K562 (cell line): ENCODE measurements at regions not wholly inside any gene's neighbourhood (a gene's known extent, or its start where the extent isn't known, plus 50 kb on each side); places are given as distances from the start of the nearest gene placed in this dataset.

ENCODE experiments used
- ATAC-seq: fragments of 200-7000 bp; cut with Tn5 transposase; 3 replicates; pipeline ENCODE4 v1.9.1; 2020; ENCODE audit warnings: moderate library complexity
- BruUV-seq: library from RNA; stranded (reverse); fragments of 400-500 nt; replicated peaks from 2 replicates; lab custom pipeline; 2021; lab: Mats Ljungman, UMichigan
- CTCF ChIA-PET: fragments of 300-600 bp; formaldehyde crosslinking; extraction: SDS; loops from one replicate; lab custom pipeline; 2021; ENCODE audit warnings: low intra/inter-chr PET ratio; lab: Yijun Ruan, JAX
- POLR2A ChIA-PET: fragments of 300-600, 350-650 bp; sonication (Branson Sonifier 250); formaldehyde crosslinking; extraction: SDS; loops from one replicate; lab custom pipeline; 2021; ENCODE audit warnings: antibody characterized with exemption, inconsistent platforms; lab: Yijun Ruan, JAX
- DNase-seq, 4 experiments: peaks; one replicate each; pipeline versions ENCODE4 v3.0.0 to v3.0.0-alpha.2; 2011 to 2018; ENCODE audit warnings: low spot score in 3 of 4, mixed read lengths in 3 of 4; ENCODE audit errors: extremely low read depth in 1 of 4
- FAIRE-seq: peaks from 2 replicates; lab custom pipeline; 2011; peaks lifted over from hg19 to GRCh38; lab: Jason Lieb, UNC
- H2AFZ ChIP-seq: 2 replicates; pipeline ENCODE4 v1.6.0; 2011; ENCODE audit warnings: low read depth, low read length, control low read depth, inconsistent platforms
- H3K27ac ChIP-seq: fragments of 200-600 bp; 3 replicates; pipeline ENCODE4 v1.8.0; 2011; ENCODE audit warnings: low read depth, mild to moderate bottlenecking, control low read depth, inconsistent platforms, low read length, moderate library complexity, mixed read lengths; ENCODE audit errors: extremely low read depth
- H3K27me3 ChIP-seq, 2 experiments: fragments of 300-600 bp in 1 of 2; 2 replicates in 1 of 2; 3 replicates in 1 of 2; pipeline versions ENCODE4 v1.6.0 to v1.8.0; 2011; ENCODE audit warnings: inconsistent platforms in 2 of 2, low read length in 2 of 2, mild to moderate bottlenecking in 1 of 2, mixed read lengths in 1 of 2, moderate library complexity in 1 of 2; ENCODE audit not compliant: control insufficient read depth in 2 of 2, insufficient read depth in 2 of 2
- H3K36me3 ChIP-seq: fragments of 300-600 bp; 3 replicates; pipeline ENCODE4 v1.8.0; 2011; ENCODE audit warnings: mild to moderate bottlenecking, low read length, inconsistent platforms; ENCODE audit not compliant: control insufficient read depth, insufficient read depth
- H3K4me1 ChIP-seq, 2 experiments: fragments of 200-600 bp in 1 of 2; replicated peaks in 1 of 2; 2 replicates in 1 of 2; 3 replicates in 1 of 2; pipeline versions ENCODE4 v1.5.1 to v1.8.0; 2011; ENCODE audit warnings: inconsistent platforms in 2 of 2, low read length in 2 of 2, mild to moderate bottlenecking in 1 of 2, mixed read lengths in 1 of 2, moderate library complexity in 1 of 2; ENCODE audit not compliant: control insufficient read depth in 2 of 2, insufficient read depth in 2 of 2
- H3K4me2 ChIP-seq: 2 replicates; pipeline ENCODE4 v1.6.1; 2011; ENCODE audit warnings: low read length, control low read depth, inconsistent platforms, mixed read lengths; ENCODE audit not compliant: insufficient read depth
- H3K4me3 ChIP-seq: fragments of 200-600 bp; sonication (generic), shearing (Covaris generic); 2 replicates; pipeline ENCODE4 v1.5.1; 2016; ENCODE audit warnings: control low read depth, inconsistent platforms
- H3K79me2 ChIP-seq: fragments of 200-600 bp; 3 replicates; pipeline ENCODE4 v1.8.0; 2011; ENCODE audit warnings: low read length, inconsistent platforms; ENCODE audit not compliant: control insufficient read depth, insufficient read depth
- H3K9ac ChIP-seq, 2 experiments: 2 replicates each; pipeline versions ENCODE4 v1.6.0 to v1.6.1; 2011; ENCODE audit warnings: low read depth in 2 of 2, low read length in 2 of 2, control low read depth in 1 of 2, inconsistent platforms in 1 of 2, mild to moderate bottlenecking in 1 of 2, mixed read lengths in 1 of 2; ENCODE audit not compliant: insufficient read depth in 1 of 2
- H3K9me1 ChIP-seq: one replicate; pipeline ENCODE4 v1.6.0; 2011; ENCODE audit warnings: inconsistent platforms, mild to moderate bottlenecking, low read length, moderate library complexity; ENCODE audit not compliant: control insufficient read depth, insufficient read depth
- H3K9me3 ChIP-seq: replicated peaks from 2 replicates; pipeline ENCODE4 v1.5.1; 2011; ENCODE audit warnings: low read depth, low read length, inconsistent platforms; ENCODE audit not compliant: control insufficient read depth, insufficient read depth
- H4K20me1 ChIP-seq: replicated peaks from 2 replicates; pipeline ENCODE4 v1.6.1; 2011; ENCODE audit warnings: low read length, inconsistent platforms, mixed read lengths; ENCODE audit not compliant: control insufficient read depth, insufficient read depth
- ARHGAP35 ChIP-seq: fragments of 450-650 bp; IDR thresholded peaks from 2 replicates; pipeline ENCODE4 v1.6.1; 2018; ENCODE audit not compliant: partially characterized antibody
- BRD9 ChIP-seq: fragments of 450-650 bp; IDR thresholded peaks from 2 replicates; pipeline ENCODE4 v1.6.1; 2018; ENCODE audit warnings: low read depth; ENCODE audit not compliant: partially characterized antibody
- CBFA2T2 ChIP-seq: fragments of 450-650 bp; conservative IDR thresholded peaks from 2 replicates; pipeline ENCODE4 v1.6.1; 2017; ENCODE audit warnings: mild to moderate bottlenecking
- GATA2 ChIP-seq: sonication (generic); formaldehyde crosslinking; IDR thresholded peaks from 2 replicates; pipeline ENCODE4 v1.4.0; 2020; ENCODE audit warnings: mild to moderate bottlenecking, missing genetic modification reagents
- POLR2A ChIP-seq: fragments of 450-650 bp; conservative IDR thresholded peaks from 2 replicates; pipeline ENCODE4 v1.6.1; 2016
- PURB ChIP-seq: sonication (generic); formaldehyde crosslinking; IDR thresholded peaks from 2 replicates; pipeline ENCODE4 v1.9.0; 2021; ENCODE audit warnings: low read depth, mild to moderate bottlenecking, missing genetic modification reagents
- SPI1 ChIP-seq: IDR thresholded peaks from 2 replicates; pipeline ENCODE4 v1.6.1; 2011; ENCODE audit warnings: low read depth, low read length, control low read depth, borderline replicate concordance
- TCF7L2 ChIP-seq: fragments of 150-350 bp; IDR thresholded peaks from 2 replicates; pipeline ENCODE4 v1.6.1; 2016; ENCODE audit warnings: low read depth, mild to moderate bottlenecking, low read length, moderate library complexity
- ZNF197 ChIP-seq: fragments of 200-800 bp; sonication (Bioruptor generic); IDR thresholded peaks from 2 replicates; pipeline ENCODE4 v1.6.1; 2016; ENCODE audit warnings: low read depth, missing genetic modification characterization, missing compliant biosample characterization
- WGBS: fragments of 100-300 bp; shearing (Covaris generic); methylation state at CpG from one replicate; pipeline ENCODE4 v1.1.6; 2016; ENCODE audit warnings: low coverage, mixed read lengths; ENCODE audit not compliant: insufficient coverage; ENCODE audit errors: missing lambda C conversion rate; 5-methylcytosine and 5-hydroxymethylcytosine counted together
- in situ Hi-C: fragments of 300-500 bp; cut with MboI; formaldehyde crosslinking; loops from 4 replicates; pipeline ENCODE4 v1.15.0; 2018; ENCODE audit warnings: inconsistent platforms, mixed read lengths
- intact Hi-C: fragments of 100-400 bp; cut with micrococcal nuclease; formaldehyde crosslinking; loops from 2 replicates; pipeline ENCODE4 v1.14.2; 2022
- TF ChIP-seq, protein P1 (sequence below): sonication (generic); formaldehyde crosslinking; IDR thresholded peaks from 2 replicates; pipeline ENCODE4 v1.4.0; 2020; ENCODE audit warnings: mild to moderate bottlenecking, missing genetic modification reagents
- TF ChIP-seq, protein P2 (sequence below): fragments of 450-650 bp; formaldehyde crosslinking; IDR thresholded peaks from 2 replicates; pipeline ENCODE4 v1.4.0; 2020; ENCODE audit warnings: mild to moderate bottlenecking, mixed read lengths
- TF ChIP-seq, protein P3 (sequence below): sonication (generic); formaldehyde crosslinking; IDR thresholded peaks from 2 replicates; pipeline ENCODE4 v1.8.0; 2022; ENCODE audit warnings: mild to moderate bottlenecking, missing genetic modification reagents, borderline replicate concordance

DNA sequence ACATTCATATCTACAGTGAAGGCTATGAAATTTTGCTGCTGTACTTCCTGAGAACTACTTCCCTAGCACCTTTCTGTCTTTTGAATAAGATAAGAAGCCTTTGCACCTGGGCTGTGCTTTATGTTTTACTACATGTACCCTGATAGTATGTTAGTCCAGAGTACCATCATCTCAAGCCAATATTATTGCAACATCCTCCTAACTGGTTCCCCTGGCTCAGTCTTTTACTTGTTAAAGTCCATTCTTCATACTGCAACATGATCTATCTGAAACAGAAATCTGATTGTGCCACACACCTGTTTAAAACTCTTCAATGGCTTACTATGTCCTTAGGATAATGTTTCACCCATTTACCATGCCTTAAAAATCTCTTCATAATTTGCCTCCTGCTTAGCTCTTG lies 102.3 kb downstream of the AGTR2 start:
- Histone ChIP-seq H3K27me3 (no peaks in the 10 kb centered on the region), H2AFZ (no peak overlapping the region), H4K20me1 (no peaks in the 10 kb centered on the region), H3K9ac (no peak overlapping the region), H3K4me1 (no peaks in the 10 kb centered on the region), H3K9me1 (no peaks in the 10 kb centered on the region), H3K27ac (no peak overlapping the region), H3K4me2 (no peak overlapping the region), H3K36me3 (no peaks in the 10 kb centered on the region)
- ATAC-seq, result no peak
- intact Hi-C loops, result no loop called here
- in situ Hi-C loops, result no loop called here
- TF ChIP-seq SPI1 (no peak), TCF7L2 (no peak), ARHGAP35 (no peak)
- TF ChIP-seq, protein P1, sequence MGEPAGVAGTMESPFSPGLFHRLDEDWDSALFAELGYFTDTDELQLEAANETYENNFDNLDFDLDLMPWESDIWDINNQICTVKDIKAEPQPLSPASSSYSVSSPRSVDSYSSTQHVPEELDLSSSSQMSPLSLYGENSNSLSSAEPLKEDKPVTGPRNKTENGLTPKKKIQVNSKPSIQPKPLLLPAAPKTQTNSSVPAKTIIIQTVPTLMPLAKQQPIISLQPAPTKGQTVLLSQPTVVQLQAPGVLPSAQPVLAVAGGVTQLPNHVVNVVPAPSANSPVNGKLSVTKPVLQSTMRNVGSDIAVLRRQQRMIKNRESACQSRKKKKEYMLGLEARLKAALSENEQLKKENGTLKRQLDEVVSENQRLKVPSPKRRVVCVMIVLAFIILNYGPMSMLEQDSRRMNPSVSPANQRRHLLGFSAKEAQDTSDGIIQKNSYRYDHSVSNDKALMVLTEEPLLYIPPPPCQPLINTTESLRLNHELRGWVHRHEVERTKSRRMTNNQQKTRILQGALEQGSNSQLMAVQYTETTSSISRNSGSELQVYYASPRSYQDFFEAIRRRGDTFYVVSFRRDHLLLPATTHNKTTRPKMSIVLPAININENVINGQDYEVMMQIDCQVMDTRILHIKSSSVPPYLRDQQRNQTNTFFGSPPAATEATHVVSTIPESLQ (CRISPR knock-in tag), result no peak
- TF ChIP-seq, all 486 proteins: peak for 0
- CTCF ChIA-PET, result no interaction called here
- Histone ChIP-seq H3K9me3 (no peaks in the 10 kb centered on the region; the same call in 1 of the 2 replicates), H3K4me3 (no peak overlapping the region), H3K79me2 (no peaks in the 10 kb centered on the region)
- no TSS peak for BruUV-seq
- DNase-seq (no peak), FAIRE-seq (no peak)
- POLR2A ChIA-PET, result no interaction called here

DNA sequence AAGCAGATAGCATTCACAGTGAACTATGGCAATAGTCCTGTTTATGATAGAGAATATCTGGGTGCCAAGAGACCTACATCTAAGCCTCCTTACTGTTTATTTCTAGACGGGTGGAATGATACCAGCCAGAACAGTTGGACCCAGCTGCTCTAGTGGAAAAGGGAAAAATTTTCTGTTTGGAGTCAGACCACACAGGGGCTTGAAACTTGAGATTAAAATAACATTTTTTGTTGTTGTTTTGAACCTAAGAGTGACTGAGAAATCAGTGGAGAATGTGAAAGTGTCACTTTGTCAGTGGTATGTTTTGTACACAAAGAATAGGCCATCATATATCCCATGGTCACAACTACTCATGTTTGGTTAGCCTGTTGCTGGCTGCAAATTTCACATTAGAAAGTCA lies 105.7 kb downstream of the AGTR2 start:
- Histone ChIP-seq H3K36me3 (no peaks in the 10 kb centered on the region), H3K4me1 (no peaks in the 10 kb centered on the region), H4K20me1 (no peaks in the 10 kb centered on the region), H3K9ac (no peak overlapping the region), H3K4me3 (no peak overlapping the region), H3K9me3 (no peaks in the 10 kb centered on the region), H2AFZ (no peak overlapping the region), H3K27me3 (no peaks in the 10 kb centered on the region), H3K27ac (no peak overlapping the region), H3K4me2 (no peak overlapping the region), H3K79me2 (no peaks in the 10 kb centered on the region), H3K9me1 (no peaks in the 10 kb centered on the region)
- ChIA-PET POLR2A (no interaction called here), CTCF (no interaction called here)
- no TSS peak for BruUV-seq
- no peak for DNase-seq
- in situ Hi-C loops, result no loop called here
- TF ChIP-seq ZNF197 (CRISPR knock-in tag), result no peak
- no peak for TF ChIP-seq PURB
- no peak for TF ChIP-seq BRD9
- TF ChIP-seq, protein P2, sequence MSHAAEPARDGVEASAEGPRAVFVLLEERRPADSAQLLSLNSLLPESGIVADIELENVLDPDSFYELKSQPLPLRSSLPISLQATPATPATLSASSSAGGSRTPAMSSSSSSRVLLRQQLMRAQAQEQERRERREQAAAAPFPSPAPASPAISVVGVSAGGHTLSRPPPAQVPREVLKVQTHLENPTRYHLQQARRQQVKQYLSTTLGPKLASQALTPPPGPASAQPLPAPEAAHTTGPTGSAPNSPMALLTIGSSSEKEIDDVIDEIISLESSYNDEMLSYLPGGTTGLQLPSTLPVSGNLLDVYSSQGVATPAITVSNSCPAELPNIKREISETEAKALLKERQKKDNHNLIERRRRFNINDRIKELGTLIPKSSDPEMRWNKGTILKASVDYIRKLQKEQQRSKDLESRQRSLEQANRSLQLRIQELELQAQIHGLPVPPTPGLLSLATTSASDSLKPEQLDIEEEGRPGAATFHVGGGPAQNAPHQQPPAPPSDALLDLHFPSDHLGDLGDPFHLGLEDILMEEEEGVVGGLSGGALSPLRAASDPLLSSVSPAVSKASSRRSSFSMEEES (CRISPR knock-in tag), result no peak
- TF ChIP-seq POLR2A, result no peak
- TF ChIP-seq CBFA2T2, result no peak
- TF ChIP-seq, protein P3, sequence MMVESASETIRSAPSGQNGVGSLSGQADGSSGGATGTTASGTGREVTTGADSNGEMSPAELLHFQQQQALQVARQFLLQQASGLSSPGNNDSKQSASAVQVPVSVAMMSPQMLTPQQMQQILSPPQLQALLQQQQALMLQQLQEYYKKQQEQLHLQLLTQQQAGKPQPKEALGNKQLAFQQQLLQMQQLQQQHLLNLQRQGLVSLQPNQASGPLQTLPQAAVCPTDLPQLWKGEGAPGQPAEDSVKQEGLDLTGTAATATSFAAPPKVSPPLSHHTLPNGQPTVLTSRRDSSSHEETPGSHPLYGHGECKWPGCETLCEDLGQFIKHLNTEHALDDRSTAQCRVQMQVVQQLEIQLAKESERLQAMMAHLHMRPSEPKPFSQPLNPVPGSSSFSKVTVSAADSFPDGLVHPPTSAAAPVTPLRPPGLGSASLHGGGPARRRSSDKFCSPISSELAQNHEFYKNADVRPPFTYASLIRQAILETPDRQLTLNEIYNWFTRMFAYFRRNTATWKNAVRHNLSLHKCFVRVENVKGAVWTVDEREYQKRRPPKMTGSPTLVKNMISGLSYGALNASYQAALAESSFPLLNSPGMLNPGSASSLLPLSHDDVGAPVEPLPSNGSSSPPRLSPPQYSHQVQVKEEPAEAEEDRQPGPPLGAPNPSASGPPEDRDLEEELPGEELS (CRISPR knock-in tag), result no peak
- no peak for TF ChIP-seq GATA2
- FAIRE-seq, result no peak
- no peak for ATAC-seq
- intact Hi-C loops, result no loop called here
- 0% methylated on average over 1 of the region's 1 CpG for WGBS
